NCI-H146 treated with DMSO at 0.1 percent for 48 hours (cell line): ENCODE measurements at regions not wholly inside any gene's neighbourhood (a gene's known extent, or its start where the extent isn't known, plus 50 kb on each side); places are given as distances from the start of the nearest gene placed in this dataset.

Experiments used
- DNase-seq: peaks from one replicate; lab custom pipeline; 2025; ENCODE audit not compliant: unreplicated experiment; lab: John Stamatoyannopoulos, UW

DNA sequence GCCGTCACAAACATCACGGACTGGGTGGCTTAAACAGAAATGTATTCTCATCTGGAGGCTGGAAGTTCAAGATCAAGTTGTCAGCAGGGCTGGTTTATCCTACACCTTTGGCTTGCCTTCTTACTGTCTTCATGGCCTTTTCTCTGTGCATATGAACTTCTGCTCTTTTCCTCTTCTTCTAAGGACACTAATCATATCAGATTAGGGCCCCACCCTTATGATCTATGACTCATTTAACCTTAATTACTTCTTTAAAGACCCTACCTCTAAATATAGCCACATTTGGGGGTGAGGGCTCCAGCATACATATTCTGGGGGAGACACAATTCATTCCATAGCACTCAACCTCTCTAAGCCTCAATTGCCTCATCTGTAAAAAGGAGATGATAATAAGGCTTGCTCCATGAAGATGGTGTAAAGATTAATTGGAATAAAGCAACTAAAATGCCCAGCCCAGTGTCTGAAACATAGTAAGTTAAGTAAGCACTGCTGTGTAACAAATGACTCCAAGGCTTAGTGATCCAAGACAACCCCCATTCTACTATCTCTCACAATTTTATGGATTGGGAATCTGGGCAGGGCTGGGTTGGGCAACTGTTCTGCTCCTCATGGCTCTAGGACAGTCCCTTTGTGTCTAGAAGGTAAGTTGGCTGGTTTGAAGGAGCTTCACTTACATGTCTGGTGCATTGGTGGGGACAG, 119.8 kb downstream of the BANF2 start:
- no peak for DNase-seq

DNA sequence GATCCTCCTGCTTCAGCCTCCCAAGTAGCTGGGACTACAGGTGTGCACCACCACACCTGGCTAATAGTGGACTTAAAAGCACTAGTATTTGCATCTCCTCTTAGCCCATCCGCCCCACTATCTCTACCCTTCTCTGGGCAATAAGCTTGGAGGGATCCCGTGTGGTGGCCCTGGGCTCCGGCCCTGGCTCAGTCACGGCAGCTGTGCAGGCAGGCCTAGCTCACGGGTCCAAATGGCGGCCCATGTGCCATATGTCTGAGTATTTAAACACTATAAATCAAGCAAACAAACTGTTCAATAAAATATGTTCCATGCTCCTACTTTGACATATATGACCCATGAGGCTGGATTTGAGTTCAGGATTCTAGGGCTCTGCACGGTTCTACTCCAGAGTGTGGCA, 118.4 kb downstream of the BANF2 start:
- no peak for DNase-seq

DNA sequence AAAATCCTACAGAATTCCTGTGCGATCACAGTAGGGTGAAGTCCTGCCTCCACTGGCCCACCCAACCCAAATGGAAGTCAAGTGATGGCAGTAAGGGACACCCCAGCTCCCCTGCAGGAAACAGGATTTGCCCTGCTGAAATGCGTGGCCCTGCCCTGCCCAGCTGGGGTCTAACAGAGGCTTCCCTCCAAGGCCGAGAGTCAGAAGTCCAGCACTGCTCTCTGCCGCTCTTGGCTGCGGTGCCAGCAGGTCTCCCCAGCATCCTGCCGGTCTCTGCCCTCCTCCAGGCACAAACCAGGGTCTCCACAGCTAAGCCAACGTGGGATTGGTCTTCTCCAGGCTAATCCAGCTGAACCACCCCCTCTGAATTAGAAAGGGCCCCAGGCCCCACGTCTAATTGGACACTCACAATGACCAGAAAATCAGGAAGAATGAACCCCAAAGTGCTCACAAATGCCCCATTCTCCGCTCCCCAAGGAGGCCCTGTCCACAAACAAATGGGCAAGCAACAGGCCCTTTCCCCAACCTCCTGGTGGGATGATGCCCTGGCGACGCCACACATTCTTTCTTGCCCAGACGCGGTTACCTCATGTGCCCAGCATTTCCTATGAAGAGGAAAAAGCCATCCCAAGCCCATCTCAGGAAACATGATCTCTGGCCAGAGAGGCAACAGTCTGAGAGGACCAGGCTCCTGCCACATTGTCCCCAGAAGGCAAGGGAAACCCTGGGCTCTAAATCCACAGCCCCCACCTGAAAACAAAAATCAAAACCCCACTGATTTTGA, 117.2 kb downstream of the BANF2 start:
- DNase-seq: no peak

DNA sequence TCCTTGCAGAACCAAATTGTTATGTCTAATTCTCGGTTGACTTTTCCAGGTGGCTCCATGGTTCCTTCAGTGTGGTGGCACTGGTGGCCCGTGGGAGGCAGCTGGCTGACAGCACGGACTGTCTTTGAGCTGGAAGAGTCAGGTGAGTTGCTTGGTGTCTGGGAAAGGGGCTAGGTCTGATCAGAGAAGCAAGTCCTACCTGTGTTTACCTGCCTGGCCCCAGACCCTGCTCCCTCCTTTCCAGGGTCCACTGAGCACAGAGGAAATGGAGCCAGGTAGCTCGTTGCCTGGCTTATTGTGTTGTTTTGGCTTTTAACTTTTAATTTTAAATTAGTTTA, 111.8 kb downstream of the BANF2 start:
- DNase-seq: no peak

DNA sequence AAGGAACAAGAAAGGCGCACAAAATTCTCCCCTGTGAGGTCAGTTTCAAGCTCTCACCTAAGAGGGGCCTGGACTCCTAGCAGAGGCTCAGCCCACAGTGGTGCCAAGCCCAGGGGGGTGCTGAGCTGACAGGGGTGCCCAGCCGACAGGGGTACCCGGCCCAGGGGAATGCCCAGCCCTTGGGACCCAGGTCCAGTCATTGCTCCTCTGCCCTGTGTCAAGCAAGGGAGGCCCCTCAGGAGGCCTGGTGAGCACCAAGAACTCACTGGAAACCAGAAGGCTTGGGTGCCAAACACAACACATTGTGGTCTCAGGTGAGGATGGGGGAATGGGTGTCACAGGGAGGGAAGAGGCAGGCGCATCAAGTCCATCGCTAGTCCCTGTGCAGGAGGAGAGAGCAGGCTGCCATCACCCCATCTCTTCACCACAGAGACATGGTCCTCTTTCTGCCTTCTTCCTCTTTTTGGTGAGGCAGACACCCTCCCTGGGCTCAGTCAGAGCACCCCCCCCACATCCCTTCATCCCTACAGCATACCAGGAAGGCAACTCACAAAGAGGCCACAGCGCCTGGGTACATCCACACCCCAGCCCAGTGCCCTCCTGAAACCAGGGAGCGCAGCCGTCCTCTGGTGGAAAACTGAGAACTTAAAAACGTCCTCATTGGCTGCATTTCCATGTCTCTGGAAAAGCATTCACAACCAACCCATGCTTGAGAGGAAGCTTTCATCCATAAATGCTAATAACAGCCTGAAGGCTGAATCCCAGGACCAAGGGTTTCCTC, 111.3 kb downstream of the BANF2 start:
- DNase-seq: no peak

DNA sequence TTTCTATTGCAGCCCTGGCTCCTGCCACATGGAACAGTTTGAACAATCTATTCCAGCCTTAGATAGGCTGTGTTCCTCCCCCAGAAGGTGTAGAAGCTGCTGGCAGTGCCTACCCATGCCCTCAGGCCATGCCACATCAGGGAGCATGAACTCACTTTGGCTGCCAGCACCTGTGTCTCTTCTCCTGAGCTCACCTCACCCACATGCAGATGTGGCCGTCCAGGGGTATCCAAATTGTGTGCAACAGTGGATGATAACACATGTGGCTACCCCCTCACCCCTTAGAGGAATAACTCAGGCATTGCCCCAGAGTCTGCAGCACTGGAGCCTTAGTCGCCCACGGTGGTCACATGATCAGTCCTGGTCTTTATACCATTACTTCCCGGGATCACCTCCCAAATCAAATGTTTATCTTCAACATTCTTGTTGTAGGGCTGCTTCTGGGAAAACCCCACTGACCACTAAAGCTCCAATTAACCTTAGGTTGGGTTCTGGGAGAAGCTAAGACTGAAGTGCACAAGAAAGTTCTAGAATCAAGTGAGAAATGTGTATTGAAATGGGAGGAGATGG, 110.4 kb downstream of the BANF2 start:
- DNase-seq: no peak

DNA sequence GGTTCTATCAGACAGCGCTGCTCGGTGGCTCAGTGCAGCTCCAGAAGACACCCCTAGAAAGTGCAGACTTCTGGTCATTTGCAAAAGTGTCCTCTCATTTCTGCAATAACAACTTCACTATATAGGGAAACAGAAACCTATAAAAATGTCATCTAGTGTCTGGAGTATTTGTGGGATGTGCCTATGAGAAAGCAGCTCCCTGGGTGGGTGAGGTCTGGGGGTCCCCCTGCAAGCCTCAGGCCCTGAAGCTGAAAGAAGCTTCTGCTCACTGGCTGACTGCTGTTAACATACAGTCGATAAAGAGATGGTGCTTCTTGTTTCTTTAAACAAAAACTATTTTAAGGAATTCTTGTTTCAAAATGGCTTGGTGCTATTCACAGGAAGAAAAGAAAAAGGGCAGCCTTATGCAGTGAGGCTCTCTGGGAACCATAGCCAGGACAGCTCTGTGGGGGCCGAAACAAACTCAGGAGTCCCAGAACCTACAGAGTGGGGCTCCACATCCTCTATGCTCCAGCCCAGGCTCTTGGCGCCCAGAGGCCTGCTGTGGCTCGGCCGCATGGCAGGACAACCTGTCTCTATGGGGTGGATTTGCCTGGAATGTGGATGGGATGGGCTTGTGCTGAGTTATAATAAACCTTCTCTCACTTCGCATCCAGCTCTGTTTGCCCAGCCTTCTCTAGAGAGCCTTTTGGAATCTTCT, 109.7 kb downstream of the BANF2 start:
- no peak for DNase-seq

DNA sequence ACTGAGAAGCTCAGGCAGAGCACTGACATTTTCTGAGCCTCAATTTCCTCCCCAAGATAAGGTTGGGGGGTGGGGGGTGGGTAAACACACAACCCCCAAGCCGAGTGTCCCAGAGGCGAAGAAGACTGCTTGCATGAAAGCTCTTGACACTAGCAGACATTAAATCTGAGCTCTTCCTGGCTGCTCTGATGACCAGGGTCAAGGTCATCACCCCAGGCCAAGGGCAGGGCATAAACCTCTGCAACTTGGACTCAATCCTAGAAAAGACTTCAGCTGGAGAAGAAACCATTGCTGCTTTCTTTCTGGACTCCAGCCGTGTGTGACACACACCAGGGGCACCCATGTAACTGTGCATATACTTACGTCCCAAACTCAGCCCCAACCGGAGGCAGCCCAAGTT, 109.0 kb downstream of the BANF2 start:
- DNase-seq: no peak

DNA sequence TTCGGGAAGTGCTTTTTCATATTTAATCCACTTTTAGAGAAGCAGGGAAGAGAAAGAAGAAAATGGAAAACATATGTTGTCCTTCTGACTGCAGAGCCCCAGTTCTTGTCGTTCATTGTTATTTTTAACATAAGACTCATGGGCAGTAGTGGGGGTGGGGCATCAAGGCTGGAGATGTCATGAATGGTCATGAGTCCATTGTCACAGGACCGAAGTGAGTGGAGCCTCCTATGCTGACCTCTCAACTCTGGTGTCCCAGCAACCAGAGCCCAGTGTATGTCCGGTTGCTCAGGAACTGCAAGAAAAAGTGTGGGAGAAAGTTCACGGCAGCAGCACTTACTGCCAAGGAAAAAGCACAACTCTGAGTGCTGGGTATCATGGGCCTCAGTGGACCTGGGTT, 108.6 kb downstream of the BANF2 start:
- DNase-seq: no peak

DNA sequence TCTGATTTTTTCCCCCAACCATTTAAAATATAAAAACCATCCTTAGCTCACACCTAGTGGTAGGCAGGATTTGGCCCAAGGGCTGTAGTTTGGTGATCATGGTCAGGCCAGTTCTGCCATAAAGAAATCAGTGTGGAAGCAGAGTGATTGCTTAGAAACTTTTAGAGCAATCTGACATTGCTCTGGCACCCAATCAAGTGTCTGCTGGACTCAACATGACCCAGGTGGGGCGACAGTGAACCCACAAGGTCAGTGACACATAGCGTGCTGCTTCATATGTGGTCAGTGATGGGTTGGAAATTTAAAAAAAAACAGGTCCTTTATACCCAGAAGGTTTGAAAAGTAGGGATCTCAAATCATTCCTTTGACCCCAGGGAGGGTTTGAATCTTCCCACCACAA, 107.9 kb downstream of the BANF2 start:
- no peak for DNase-seq

DNA sequence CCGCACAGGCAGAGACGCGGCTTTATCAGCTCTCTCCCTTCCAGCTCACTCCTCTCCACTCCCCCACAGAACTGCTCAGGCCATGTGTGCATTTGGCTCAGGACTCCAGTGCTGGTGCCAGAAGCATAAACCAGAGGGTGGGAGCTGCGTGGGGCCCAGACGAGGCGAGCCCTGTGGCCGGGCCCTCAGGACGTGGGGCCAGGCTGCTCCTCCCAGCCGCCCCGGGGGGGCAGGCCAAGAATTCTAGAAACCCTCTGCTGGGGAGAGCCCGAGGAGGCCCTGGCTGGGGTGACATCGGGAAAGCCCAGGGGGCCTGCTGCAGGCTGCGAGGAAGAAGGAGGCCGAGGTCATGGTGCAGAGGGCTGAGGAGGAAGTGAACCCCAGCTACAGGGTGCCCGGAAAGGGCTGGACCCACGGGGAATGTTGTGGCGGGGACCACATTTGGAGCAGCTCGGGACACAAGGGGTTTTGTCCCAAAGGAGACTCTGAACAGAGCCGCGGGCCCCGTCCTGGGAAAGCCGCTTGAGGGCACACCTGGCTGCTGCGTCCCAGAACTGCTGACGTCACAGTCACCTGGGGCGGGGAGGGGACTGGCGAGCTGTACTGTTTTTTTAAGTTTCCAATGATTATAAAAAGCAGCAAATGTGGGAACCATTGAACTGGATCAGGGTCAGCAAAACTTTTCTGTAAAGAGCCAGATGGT, 107.1 kb downstream of the BANF2 start:
- DNase-seq: no peak

DNA sequence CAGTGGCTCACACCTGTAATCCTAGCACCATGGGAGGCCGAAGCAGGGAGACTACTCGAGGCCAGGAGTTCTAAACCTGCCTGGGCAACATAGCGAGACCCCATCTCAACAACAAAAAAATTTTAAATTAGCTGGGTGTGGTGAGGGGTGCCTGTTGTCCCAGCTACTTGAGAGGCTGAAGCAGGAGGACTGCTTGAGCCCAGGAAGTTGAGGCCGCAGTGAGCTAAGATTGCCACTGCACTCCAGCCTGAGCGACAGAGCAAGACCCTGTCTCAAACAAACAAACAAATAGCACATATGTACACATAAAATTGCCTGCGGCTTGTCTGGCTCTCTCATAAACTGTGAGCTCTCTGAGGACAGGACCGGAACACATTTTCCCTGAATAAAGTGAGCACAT, 106.3 kb downstream of the BANF2 start:
- no peak for DNase-seq

DNA sequence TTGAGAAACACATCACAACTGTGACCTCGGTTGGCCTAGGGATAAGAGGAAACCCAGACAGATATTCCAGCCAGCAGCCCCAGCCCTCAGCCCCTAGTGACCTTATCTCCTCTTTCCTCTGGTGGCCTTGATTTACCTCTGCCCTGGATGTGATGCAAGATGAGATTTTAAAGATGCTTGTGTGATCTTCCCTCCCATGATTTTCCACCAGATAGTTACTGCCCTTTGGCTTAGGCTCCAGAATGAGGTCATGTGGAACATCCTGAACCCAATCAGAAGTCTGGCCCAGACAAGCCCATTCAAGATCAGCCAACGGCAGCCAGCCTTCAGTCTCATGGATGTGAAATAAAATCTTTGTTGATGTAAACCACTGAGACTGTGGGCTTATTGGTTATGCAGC, 104.0 kb downstream of the BANF2 start:
- no peak for DNase-seq

DNA sequence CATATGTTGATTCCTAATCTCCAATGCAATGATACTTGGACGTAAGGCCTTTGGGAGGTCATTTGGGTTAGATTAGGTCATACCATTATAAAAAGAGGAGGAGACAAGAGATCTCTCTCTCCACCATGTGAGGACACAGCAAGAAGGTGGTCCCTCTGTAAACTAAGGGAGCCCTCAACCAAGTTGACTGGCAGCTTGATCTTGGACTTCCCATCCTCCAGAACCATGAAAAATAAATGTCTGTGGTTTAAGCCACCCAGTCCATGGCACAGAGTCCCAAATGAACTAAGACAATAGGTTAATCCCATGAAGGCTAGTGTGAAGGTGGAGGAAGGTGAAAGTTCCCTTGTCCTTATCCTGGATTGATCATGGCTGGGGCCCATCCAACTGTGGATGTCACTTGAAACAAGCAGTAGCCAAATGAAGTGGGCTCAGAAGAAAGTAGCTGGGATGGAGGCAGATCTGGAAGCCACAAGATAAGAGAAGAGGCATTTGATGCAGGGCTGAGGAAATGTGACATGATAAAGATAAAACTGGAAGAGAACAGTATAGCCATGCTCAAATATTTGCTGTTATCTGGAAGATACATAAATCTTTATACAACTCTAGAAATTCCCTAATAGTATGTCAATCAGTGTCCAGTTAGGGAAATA, 99.9 kb downstream of the BANF2 start:
- DNase-seq: no peak

DNA sequence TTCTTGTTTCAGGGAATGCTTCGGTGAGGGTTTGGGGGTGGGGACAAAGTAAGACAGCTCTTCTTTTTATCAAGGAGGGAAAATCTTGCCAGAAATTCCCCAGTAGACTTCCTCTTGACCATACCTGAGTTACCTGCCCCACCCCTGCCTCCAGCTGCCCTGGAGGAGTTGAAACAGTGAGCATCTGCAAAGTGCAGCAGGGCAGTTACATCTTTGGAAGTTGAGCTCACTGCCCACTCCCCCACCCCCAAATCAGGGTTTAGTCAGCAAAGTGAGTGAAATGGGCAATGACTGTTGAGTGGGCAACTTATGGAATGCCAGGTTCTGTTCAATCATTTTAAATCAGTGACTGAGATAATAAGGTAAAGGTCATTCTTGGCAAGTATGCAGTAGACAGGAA, 98.8 kb downstream of the BANF2 start:
- no peak for DNase-seq

DNA sequence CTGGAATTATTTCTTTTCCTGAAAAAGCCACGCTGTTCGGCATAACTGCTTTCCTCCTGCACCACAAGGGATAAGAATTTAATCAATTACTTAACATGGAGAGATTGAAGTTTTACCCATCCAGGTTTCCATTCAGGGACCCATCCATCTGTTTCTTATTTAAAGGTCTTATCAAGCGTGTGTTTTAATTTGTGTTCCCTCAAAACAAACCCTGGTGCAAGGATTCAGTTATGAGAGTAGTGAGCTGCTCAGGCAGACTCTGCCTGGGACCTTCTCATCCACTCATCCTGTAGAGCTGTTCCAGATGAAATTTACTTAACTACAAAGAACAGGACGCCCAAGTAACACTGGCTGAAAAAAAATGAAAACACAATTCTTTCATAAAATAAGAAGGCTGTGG, 97.8 kb downstream of the BANF2 start:
- DNase-seq: no peak

DNA sequence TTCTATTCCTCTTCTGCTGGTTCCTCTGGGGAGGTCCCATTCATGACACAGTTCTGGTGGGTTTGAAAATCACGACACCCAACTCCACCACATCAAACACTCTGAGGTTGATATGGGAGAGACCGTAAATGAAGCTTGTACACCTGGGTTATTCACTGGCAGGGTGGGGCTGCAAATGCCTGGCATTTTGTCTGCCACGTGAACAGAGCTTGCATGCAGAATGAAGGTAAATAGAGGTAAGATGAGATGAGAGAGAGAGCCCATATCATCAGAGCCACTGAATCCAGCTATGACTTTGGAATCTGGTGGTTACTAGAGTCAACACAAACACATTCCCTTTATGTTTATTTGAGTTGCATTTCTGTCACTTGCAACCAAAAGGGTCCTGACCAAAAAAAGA, 97.4 kb downstream of the BANF2 start:
- DNase-seq: no peak

DNA sequence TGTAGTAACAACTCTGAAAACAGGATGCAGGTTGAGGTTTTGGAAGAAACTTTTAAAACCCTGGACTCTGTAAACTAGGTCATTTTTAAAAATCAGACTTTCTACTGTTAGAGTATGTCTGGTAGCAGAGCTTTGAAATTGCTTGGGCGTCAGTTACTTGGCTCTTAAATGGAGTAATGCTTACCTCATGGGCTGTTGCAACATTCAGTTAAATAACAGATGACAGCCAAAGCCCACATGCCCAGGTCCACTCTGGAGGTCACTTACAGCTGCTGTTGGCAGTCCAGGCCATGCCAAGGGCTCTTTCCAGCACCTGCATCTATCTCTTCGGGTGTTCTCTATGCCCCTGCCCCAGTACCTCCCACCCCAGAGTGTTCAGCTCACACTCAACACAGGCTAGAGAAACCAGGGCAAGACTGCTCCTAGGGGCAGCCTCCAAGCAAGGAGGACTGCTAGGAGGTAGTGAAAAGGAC, 96.4 kb downstream of the BANF2 start:
- DNase-seq: no peak

DNA sequence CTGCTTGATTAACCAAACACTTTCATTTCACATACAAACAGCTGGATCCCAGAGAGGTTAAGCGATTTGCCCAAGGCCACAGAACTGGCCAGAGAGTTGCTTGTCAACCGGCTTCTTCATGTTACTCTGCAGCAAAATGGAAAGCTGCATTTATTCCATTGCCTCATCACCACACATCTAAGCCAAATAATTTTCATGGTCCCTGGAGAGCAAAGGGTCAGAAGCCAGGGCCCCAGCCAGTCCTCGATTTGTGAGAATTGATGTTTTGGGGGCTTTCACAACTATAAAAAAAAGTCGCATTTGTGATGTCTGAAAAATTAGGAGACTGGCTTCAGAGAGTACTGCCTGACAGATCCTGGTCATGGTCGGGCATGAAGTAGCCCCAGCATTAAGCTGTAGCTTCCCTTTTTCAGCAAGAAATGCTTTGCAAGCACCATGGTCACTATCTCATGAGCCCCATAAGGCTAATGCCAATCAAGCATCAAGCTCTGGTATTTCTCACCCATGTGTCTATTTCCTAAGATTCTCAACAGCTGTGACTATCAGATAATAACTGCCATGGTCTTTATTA, 95.8 kb downstream of the BANF2 start:
- DNase-seq: no peak

DNA sequence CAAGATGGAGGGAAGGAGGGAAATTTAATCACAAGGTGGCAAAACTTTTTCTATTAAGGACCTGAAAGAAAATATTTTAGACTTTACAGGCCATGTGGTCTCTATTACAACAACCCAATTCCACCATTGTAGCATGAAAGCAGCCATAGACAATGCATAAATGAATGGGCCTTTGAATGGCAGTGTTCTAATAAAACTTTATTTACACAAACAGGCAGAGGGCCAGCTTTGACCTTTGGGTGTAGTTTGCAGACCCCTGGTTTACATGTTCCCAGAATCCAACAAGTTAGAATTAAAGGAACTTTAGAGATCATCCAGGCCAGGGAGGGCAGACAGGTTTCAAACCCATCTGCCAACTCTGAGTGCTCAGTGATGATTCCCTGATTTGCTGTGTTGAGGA, 95.2 kb downstream of the BANF2 start:
- DNase-seq: no peak
